HG02678 (cell line): ENCODE measurements at regions not wholly inside any gene's neighbourhood (a gene's known extent, or its start where the extent isn't known, plus 50 kb on each side); places are given as distances from the start of the nearest gene placed in this dataset.
A peak's percentile ranks its signal among the peaks of the same experiment; 100 is the strongest.

ENCODE experiments used
- ATAC-seq: cut with Tn5 transposase; IDR thresholded peaks from one replicate; pipeline ENCODE4 v1.9.1; 2021; ENCODE audit warnings: mild to moderate bottlenecking, moderate library complexity; ENCODE audit not compliant: unreplicated experiment

GRCh38 chr9:96089452-96090085 is 212.4 kb downstream of the HSD17B3 start:
- no peak for ATAC-seq

- no peak for ATAC-seq
Measured at GRCh38 chr9:96088510-96088909, 213.0 kb downstream of the ERCC6L2 start.

- ATAC-seq = no peak
Measured at GRCh38 chr9:96087669-96088299, 212.3 kb downstream of the ERCC6L2 start.

- no peak for ATAC-seq
Measured at GRCh38 chr9:96086936-96087571, 211.6 kb downstream of the ERCC6L2 start.

DNA sequence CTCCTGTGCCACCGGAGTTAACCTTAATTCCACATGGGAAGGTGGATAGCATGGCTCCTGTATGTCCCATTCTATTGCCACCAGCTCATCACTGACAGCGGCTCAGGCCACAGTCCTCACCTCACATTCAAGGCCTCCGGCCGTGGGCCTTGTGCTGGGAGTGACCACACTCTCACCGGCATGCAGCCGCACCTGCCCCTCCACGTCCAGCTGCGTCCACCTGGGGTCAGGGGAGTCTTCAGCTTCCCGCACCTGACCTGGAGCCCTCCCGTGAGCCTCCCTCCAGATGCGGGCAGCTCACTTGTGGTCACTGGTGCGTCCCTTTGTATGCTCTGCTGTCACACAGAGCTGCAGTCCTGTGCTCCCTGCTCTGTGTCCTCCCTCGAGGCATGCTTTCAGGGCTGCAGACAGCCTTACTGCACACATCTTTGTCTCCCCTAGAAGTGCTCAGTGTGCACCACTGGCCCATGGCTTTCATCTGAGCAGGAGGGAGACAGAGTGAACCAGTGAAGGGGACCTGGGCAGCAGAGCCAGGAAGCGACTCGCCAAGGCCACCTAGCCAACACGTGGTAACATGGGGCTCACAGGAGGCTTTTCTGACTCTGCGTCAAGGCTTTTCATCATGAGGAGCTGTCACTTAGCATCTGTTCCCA is 210.1 kb downstream of the ERCC6L2 start:
- no peak for ATAC-seq

GRCh38 chr9:96084331-96084734 is 208.8 kb downstream of the ERCC6L2 start:
- no peak for ATAC-seq

DNA sequence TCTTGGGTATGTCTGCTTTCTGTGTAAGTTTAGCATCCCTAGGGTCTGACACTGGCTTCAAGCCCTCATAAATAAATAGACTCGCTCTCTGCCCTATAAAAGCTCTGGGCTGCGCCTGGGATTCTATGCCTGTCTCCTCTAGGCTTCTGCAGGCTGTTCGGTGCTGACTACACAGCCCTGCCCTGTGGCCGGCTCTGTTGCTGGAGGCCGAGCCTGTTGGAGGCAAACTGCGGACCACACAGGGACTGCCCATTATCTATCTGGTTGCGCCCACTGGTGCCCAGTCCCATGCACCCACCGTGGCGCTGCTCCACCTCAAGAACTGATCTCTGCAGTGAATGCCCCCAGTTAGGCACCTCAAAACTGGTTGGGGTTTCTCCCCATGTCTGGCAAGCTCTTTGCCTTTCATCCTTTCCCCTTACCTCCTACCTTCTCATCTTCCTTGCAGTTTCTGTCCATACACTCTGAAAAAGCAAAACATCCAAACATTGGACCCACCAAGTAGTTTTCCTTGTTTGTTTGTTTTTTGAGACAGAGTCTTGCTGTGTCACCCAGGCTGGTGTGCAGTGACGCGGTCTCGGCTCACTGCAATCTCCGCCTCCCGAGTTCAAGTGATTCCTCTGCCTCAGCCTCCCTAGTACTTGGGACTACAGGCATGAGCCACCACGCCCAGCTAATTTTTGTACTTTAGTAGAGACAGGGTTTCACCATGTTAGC is 207.2 kb downstream of the ERCC6L2 start:
- ATAC-seq = no peak

GRCh38 chr9:96080364-96080763 is 204.9 kb downstream of the ERCC6L2 start:
- no peak for ATAC-seq

DNA sequence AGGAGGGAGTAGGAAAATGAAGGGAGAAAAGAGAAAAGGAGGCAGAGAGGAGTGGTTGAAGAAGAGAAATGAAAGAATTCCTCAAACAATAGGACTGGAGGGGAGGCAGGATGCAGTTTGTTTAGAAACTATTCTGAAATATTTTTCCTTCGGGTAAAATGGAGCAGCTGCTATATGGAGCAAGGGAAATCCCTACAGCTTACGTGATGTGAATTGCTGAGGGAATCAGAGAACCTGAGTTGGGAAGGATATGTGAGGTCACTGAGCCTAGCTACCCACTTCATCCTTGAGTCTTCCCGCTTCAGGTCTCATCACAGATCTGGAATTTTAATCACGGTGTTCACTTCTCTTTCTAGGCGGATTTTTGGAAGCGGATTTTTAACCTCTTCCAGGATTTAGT is 204.3 kb downstream of the ERCC6L2 start:
- no peak for ATAC-seq

DNA sequence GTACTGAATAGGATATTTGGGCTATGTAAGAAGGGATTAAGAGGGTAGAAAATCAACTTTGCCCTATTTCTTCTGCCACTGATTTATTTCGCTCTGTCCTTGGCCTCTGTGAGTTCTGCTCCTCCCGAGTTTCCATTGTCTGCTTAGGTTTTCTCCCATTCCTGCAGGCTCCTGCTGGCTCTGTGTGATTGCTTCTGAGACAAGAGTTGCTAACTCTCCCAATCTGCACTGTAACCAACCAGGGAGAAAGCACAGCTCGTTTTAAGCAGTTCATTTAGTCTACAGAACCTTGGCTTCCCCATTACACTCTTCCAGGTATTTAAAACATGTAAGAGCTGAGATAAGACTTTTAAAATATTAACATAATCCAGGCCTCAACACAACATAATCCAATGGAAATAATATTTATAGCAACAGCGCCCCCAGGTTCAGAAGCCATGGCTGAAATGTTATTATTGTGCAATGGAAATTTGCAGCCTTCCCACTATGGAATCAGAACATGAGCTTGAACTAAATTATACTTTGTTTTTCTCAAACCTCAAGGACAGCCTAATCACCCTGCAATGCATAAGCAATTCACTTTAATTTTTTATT is 203.5 kb downstream of the ERCC6L2 start:
- ATAC-seq = no peak

DNA sequence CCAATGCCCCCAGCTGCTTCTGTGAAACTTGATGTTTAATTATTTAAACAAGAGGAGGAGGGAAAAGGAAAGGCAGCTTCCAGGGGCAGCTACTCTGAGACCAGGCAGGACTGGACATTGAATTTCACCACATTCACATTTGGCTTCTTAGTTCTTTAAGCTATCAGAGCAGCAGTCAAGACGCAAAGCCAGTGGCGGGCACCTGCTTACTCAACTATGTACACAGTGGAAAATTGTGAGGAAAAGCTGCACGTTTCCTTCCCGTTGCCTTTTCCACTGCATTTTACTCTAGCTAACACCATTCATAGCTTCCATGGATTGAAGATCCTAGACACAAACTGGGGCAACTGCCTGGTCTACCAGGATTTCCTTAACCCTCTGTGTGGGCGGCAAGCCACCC is 200.3 kb downstream of the ERCC6L2 start:
- ATAC-seq = no peak

- no peak for ATAC-seq
Measured at GRCh38 chr9:96075111-96075510, 199.6 kb downstream of the ERCC6L2 start.

GRCh38 chr9:96073531-96074480 is 198.3 kb downstream of the ERCC6L2 start:
- no peak for ATAC-seq

- no peak for ATAC-seq
Measured at GRCh38 chr9:96072930-96073329, 197.4 kb downstream of the ERCC6L2 start.

DNA sequence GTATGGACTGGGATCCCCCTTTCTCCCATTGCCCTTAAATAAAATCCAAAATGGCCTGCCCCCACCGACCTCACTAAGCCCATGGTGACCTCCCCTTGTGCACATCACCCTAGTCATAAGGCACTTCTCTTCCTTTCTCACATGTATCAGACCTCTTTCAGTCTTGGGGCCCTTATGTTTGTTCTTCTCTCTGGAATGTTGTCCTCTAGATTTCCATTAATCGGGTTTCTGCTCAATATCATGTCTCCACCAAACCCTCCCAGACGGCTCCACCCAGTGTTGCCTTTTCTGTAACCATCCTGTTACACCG is 196.3 kb downstream of the ERCC6L2 start:
- no peak for ATAC-seq

- ATAC-seq = peak; percentile 65
Measured at GRCh38 chr9:96071076-96071814, 195.8 kb downstream of the ERCC6L2 start.

GRCh38 chr9:96069629-96070220 is 194.2 kb downstream of the ERCC6L2 start:
- no peak for ATAC-seq

- no peak for ATAC-seq
Measured at GRCh38 chr9:96068511-96068910, 193.0 kb downstream of the ERCC6L2 start.

GRCh38 chr9:96067600-96067999 is 192.1 kb downstream of the ERCC6L2 start:
- ATAC-seq = no peak
